NK-92 treated with Interleukin-12 subunit alpha and Interleukin-12 subunit beta, amount 100 ng/mL, for 24 hours (cell line): ENCODE measurements at regions not wholly inside any gene's neighbourhood (a gene's known extent, or its start where the extent isn't known, plus 50 kb on each side); places are given as distances from the start of the nearest gene placed in this dataset.

ENCODE experiments used
- DNase-seq: peaks from one replicate; lab custom pipeline; 2025; lab: John Stamatoyannopoulos, UW

- DNase-seq, result no peak
Measured at GRCh38 chr2:39537150-39537549, 100.1 kb upstream of the MAP4K3 start.

- no peak for DNase-seq
Measured at GRCh38 chr2:39538718-39539117, 101.6 kb upstream of the MAP4K3 start.

- DNase-seq, result no peak
Measured at GRCh38 chr2:39540414-39540813, 103.3 kb upstream of the MAP4K3 start.

GRCh38 chr2:39541011-39541930 is 104.2 kb upstream of the MAP4K3 start:
- DNase-seq, result no peak

GRCh38 chr2:39542523-39542922 is 105.4 kb upstream of the MAP4K3 start:
- DNase-seq, result no peak

- no peak for DNase-seq
Measured at GRCh38 chr2:39545957-39546356, 108.9 kb upstream of the MAP4K3 start.

GRCh38 chr2:39546409-39546808 is 109.3 kb upstream of the MAP4K3 start:
- no peak for DNase-seq

GRCh38 chr2:39546937-39547336 is 109.9 kb upstream of the MAP4K3 start:
- DNase-seq, result no peak

- no peak for DNase-seq
Measured at GRCh38 chr2:39547811-39548719, 111.0 kb upstream of the MAP4K3 start.

- no peak for DNase-seq
Measured at GRCh38 chr2:39549000-39549399, 111.9 kb upstream of the MAP4K3 start.

- DNase-seq, result no peak
Measured at GRCh38 chr2:39549718-39550464, 112.8 kb upstream of the MAP4K3 start.

GRCh38 chr2:39550701-39551285 is 113.7 kb upstream of the MAP4K3 start:
- DNase-seq, result no peak

- DNase-seq, result no peak
Measured at GRCh38 chr2:39558906-39559305, 106.8 kb upstream of the TMEM178A start.

GRCh38 chr2:39563572-39563971 is 102.1 kb upstream of the TMEM178A start:
- no peak for DNase-seq

- no peak for DNase-seq
Measured at GRCh38 chr2:39567507-39567906, 98.2 kb upstream of the TMEM178A start.

GRCh38 chr2:39568116-39568515 is 97.6 kb upstream of the TMEM178A start:
- no peak for DNase-seq

- no peak for DNase-seq
Measured at GRCh38 chr2:39568561-39569006, 97.1 kb upstream of the TMEM178A start.

- DNase-seq, result no peak
Measured at GRCh38 chr2:39570130-39570555, 95.6 kb upstream of the TMEM178A start.

- DNase-seq, result no peak
Measured at GRCh38 chr2:39570614-39571013, 95.1 kb upstream of the TMEM178A start.

- no peak for DNase-seq
Measured at GRCh38 chr2:39571111-39571731, 94.5 kb upstream of the TMEM178A start.

- no peak for DNase-seq
Measured at GRCh38 chr2:39573276-39573675, 92.4 kb upstream of the TMEM178A start.
